ENCODE measurements at regions not wholly inside any gene's neighbourhood (a gene's known extent, or its start where the extent isn't known, plus 50 kb on each side); places are given as distances from the start of the nearest gene placed in this dataset.

DNA sequence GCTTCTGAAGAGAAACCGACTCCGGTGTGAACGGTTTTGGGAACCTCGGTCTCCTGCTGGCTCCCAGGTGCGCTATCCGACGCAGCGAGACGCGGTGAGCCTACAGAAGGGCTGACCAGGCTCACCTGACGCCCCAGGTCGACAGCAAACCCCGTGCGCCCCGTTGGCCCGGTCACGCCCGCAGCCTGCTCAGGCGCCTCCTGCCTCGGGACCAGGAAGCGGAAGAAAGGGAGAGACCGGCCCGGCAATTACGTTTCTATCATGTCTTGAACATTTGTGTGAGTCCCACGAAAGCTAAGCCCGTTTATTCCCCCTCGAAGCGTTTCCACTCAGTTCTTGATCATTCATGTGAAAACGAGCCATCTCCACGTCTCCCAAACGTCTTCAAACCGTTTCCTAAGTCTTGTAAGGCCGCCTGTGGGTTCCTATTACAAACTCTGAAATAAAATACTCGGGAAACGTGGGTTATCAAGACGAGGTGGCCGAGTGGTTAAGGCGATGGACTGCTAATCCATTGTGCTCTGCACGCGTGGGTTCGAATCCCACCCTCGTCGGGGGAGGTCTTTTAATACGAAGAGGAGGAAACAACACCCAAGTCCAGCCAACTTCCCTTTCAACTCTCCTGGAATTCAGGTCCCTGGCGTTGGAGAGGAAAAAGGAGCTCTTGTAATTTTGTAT is 150.5 kb upstream of the PRSS16 start:
- Histone ChIP-seq H3K4me1 (no peaks in the 10 kb centered on the region), H3K36me3 (no peaks in the 10 kb centered on the region), H3K9me3 (no peaks in the 10 kb centered on the region; the same call in 1 of the 2 replicates), H3K4me3 (ENCODE audit: low read depth, low read length) (peak overlapping the region; percentile 85), H3K27me3 (no peaks in the 10 kb centered on the region)
- peak; percentile 77 for DNase-seq
- TF ChIP-seq, protein P1, sequence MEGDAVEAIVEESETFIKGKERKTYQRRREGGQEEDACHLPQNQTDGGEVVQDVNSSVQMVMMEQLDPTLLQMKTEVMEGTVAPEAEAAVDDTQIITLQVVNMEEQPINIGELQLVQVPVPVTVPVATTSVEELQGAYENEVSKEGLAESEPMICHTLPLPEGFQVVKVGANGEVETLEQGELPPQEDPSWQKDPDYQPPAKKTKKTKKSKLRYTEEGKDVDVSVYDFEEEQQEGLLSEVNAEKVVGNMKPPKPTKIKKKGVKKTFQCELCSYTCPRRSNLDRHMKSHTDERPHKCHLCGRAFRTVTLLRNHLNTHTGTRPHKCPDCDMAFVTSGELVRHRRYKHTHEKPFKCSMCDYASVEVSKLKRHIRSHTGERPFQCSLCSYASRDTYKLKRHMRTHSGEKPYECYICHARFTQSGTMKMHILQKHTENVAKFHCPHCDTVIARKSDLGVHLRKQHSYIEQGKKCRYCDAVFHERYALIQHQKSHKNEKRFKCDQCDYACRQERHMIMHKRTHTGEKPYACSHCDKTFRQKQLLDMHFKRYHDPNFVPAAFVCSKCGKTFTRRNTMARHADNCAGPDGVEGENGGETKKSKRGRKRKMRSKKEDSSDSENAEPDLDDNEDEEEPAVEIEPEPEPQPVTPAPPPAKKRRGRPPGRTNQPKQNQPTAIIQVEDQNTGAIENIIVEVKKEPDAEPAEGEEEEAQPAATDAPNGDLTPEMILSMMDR (IDR thresholded peaks at IDR 0.05; ENCODE audit: low read depth, low read length), result no peak

GRCh38 chr6:27098956-27099355 is 148.5 kb upstream of the PRSS16 start:
- no peaks in the 10 kb centered on the region for H3K27me3 ChIP-seq
- no peak for DNase-seq
- H3K4me1 ChIP-seq, result no peaks in the 10 kb centered on the region
- H3K36me3 ChIP-seq, result no peaks in the 10 kb centered on the region
- TF ChIP-seq, protein P1 (IDR thresholded peaks at IDR 0.05; ENCODE audit: low read depth, low read length), result no peak
- H3K4me3 ChIP-seq (ENCODE audit: low read depth, low read length), result no peak overlapping the region
- H3K9me3 ChIP-seq, result no peaks in the 10 kb centered on the region; the same call in 1 of the 2 replicates

- DNase-seq, result no peak
- H3K27me3 ChIP-seq, result no peaks in the 10 kb centered on the region
- no peaks in the 10 kb centered on the region for H3K36me3 ChIP-seq
- H3K4me1 ChIP-seq, result no peaks in the 10 kb centered on the region
- no peak overlapping the region for H3K4me3 ChIP-seq (ENCODE audit: low read depth, low read length)
- TF ChIP-seq, protein P1 (IDR thresholded peaks at IDR 0.05; ENCODE audit: low read depth, low read length), result no peak
- H3K9me3 ChIP-seq, result no peaks in the 10 kb centered on the region; the same call in 1 of the 2 replicates
These were observed 146.6 kb upstream of the PRSS16 start for GRCh38 chr6:27100921-27101320.

- no peaks in the 10 kb centered on the region for H3K36me3 ChIP-seq
- DNase-seq, result no peak
- H3K27me3 ChIP-seq, result no peaks in the 10 kb centered on the region
- TF ChIP-seq, protein P1 (IDR thresholded peaks at IDR 0.05; ENCODE audit: low read depth, low read length), result no peak
- no peaks in the 10 kb centered on the region for H3K4me1 ChIP-seq
- no peak overlapping the region for H3K4me3 ChIP-seq (ENCODE audit: low read depth, low read length)
- H3K9me3 ChIP-seq, result no peaks in the 10 kb centered on the region; the same call in 1 of the 2 replicates
These were observed 145.7 kb upstream of the PRSS16 start for GRCh38 chr6:27101824-27102223.

DNA sequence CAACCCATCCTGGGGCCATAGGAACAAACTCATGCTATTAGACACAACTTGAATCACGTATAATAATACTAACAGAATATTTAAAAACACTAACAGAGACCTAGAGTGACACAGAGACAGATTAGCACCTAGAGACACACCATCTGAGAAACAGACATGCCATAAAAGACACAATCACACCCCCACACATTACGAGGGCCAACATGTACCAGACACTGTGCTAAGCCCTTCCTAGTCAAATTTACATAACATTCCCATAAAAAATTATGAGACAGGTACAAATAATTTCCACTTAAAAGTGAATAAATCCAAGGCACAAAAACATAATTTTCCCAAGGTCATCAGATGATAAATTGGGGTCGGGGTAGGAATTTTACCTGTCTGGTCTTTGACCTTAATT is 141.1 kb upstream of the PRSS16 start:
- DNase-seq, result no peak
- Histone ChIP-seq H3K4me1 (no peaks in the 10 kb centered on the region; the same call in 1 of the 2 replicates), H3K36me3 (no peaks in the 10 kb centered on the region), H3K4me3 (ENCODE audit: low read depth, low read length) (no peak overlapping the region), H3K27me3 (no peaks in the 10 kb centered on the region), H3K9me3 (no peaks in the 10 kb centered on the region; the same call in 1 of the 2 replicates)
- TF ChIP-seq, protein P1 (IDR thresholded peaks at IDR 0.05; ENCODE audit: low read depth, low read length), result no peak

GRCh38 chr6:27111743-27112142 is 135.8 kb upstream of the PRSS16 start:
- no peaks in the 10 kb centered on the region for H3K27me3 ChIP-seq
- no peaks in the 10 kb centered on the region; the same call in 1 of the 2 replicates for H3K4me1 ChIP-seq
- DNase-seq, result no peak
- no peaks in the 10 kb centered on the region; the same call in 1 of the 2 replicates for H3K9me3 ChIP-seq
- H3K4me3 ChIP-seq (ENCODE audit: low read depth, low read length), result no peak overlapping the region
- TF ChIP-seq, protein P1 (IDR thresholded peaks at IDR 0.05; ENCODE audit: low read depth, low read length), result no peak
- H3K36me3 ChIP-seq, result no peaks in the 10 kb centered on the region

Data from BE2C (cell line).